Activated naive CD4-positive, alpha-beta T cell treated with Interleukin-2 at 50 U/mL for 16 hours (primary cell): ENCODE measurements at regions not wholly inside any gene's neighbourhood (a gene's known extent, or its start where the extent isn't known, plus 50 kb on each side); places are given as distances from the start of the nearest gene placed in this dataset.
"Not testable (repeated sequence)": the region's sequence is repeated elsewhere in the genome, so short reads cannot be mapped to it uniquely, and the experiment has no call there.

Experiments used
- DNase-seq: peaks from one replicate; pipeline ENCODE4 v3.0.0-alpha.2; 2020

- not testable (repeated sequence) for DNase-seq
Measured at GRCh38 chr21:18096413-18096812, 148.2 kb upstream of the CHODL start.

GRCh38 chr21:18089786-18090185 is 154.8 kb upstream of the CHODL start:
- DNase-seq: no peak

DNA sequence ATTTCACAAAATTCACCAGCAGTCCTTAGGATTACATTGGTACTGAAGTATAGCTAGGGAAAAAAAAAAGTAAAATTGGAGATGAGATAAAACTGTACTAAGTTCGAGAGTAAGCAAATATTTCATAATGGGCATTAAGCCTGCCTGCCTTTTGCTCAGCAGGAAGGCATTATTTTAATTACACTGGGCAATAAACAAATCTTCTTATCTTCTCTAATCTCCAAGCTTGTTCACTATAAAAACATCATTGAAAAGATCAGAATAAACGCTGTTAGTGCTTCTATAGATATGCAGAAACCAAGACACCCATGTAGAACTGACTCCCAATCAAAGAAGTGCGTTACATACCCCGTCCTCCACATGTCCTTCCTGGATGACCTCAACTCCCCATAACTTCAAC is 174.2 kb upstream of the CHODL start:
- no peak for DNase-seq

DNA sequence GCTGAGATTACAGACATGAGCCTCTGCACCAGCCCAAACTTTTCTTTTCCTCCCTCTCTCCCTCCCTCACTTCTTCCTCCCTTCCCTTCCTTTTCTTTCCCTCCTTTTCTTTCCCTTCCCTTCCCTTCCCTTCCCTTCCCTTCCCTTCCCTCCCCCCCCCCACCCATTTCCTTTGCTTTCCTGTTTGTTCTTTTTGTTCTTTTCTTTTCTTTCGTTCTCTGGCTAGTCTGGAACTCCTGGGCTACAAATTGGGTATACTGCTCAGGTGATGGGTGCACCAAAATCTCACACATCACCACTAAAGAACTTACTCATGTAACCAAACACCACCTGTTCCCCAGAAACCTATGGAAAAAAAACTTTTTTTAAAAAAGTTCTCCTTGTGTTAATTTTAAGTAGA is 174.8 kb upstream of the CHODL start:
- no peak for DNase-seq

DNA sequence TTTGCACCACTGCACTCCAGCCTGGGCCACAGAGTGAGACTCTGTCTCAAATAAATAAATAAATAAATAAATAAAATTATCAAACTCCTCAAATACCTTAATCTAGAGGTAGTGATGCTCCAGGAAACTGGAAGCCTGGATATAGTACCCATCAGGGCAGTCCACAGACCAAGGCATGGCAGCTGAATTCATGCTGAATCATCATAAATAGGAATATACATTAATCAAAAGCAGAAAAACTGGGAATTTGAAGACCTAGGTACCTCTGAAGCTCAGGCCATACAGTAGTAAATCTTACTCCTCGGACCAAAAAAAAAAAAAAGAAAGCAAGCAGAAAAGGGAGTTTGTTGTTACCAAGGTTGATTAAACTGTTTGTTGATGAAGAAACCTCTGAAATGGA is 184.2 kb upstream of the CHODL start:
- no peak for DNase-seq

- DNase-seq: no peak
Measured at GRCh38 chr21:18058731-18059398, 185.8 kb upstream of the CHODL start.

DNA sequence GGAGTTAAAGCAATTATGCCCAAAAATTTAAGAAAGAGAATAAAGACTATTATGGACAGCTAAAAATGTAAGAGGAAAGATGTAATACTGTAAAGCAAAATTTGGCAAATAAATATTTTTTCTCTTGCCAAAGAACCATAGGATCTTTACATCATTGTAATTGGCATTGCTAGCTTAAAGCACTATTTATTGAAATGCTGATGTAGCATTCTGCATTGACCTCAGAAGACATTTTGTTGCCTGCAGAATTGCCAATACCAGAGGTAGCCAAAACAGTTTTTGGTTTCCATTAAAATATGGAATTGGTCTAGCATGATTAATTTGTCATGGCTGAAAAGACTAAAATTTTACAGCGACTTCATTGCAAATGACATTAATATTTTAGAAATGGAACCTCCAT is 191.5 kb upstream of the CHODL start:
- no peak for DNase-seq

- DNase-seq: no peak
Measured at GRCh38 chr21:18049461-18049860, 195.2 kb upstream of the CHODL start.

- no peak for DNase-seq
Measured at GRCh38 chr21:18041012-18041411, 203.6 kb upstream of the CHODL start.

- DNase-seq: no peak
Measured at GRCh38 chr21:18030248-18030647, 211.1 kb upstream of the C21orf91 start.

GRCh38 chr21:18026359-18026758 is 207.2 kb upstream of the C21orf91 start:
- no peak for DNase-seq

GRCh38 chr21:18023711-18024110 is 204.6 kb upstream of the C21orf91 start:
- DNase-seq: no peak

DNA sequence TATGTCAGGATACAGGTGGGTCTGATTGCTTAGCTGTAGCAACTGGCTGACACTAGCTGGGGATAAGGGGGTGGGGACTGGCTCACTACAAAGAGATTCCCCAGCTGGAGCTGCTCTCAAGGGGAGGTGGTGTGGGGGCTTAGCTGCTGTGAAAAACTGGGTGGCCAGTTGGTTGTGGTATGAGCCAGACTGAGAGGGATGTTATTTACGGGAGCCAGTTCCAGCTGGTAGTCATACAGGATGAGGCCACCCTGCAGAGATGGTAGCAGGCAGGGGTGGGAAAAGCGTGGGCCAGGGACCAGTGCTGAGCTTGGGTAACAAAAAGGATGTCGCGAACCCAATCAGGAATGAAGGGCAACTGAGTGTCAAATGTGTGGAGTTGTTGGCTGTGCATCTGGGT is 204.0 kb upstream of the C21orf91 start:
- no peak for DNase-seq

DNA sequence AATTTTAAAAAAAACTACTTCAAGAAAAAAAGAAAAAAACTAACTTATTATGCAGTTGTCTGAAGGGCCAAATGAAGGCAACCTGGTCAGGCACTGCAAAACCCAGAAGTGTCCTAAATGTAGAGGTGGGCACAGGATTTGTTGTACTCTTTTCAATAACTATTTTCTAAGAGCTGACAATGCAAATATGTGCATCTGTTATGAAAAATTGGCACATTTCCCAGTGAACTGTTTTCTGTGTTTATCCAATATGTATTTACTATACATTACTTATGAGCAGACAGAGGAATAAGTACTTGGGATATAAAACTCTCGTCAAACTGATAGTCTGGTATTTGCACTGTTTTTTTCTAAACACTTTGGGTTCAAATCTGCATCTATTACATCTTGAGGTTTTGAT is 188.0 kb upstream of the C21orf91 start:
- no peak for DNase-seq

DNA sequence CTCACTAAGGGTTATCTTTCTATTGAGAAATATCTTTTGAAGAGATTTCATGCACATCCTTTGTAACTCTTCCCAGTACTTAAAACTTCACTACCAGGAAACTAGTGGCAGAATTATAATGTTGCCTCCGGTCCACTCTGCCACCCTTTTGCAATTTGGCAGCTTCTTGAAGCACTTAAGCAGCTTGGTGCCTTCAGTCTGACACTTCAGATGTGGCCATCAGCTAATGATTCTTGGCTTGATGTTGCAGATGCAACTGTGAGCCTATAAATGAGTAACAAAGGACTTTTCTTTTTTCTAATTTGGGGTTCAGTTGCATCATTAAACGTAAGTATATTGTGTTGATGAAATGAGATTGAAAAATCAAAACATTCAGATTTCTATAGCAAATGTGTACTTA is 187.5 kb upstream of the C21orf91 start:
- no peak for DNase-seq

DNA sequence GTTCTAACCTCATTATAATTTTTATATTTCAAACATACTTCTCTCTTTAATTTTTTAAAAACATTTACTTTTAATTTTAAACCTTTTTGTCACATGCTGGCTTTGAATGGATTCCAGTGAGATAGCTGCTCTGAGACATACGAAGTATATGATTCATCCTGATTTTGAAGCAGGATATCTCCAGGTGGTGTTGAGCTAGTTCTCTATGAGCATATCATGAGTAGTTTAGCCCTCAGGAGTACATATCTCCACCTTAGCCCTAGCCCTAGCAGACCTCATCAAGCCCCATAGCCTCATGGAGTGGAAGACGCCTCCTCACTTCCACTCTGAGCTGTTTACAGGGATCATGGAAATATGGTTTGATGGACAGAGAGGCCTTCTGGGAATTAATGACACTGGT is 183.2 kb upstream of the C21orf91 start:
- DNase-seq: no peak

DNA sequence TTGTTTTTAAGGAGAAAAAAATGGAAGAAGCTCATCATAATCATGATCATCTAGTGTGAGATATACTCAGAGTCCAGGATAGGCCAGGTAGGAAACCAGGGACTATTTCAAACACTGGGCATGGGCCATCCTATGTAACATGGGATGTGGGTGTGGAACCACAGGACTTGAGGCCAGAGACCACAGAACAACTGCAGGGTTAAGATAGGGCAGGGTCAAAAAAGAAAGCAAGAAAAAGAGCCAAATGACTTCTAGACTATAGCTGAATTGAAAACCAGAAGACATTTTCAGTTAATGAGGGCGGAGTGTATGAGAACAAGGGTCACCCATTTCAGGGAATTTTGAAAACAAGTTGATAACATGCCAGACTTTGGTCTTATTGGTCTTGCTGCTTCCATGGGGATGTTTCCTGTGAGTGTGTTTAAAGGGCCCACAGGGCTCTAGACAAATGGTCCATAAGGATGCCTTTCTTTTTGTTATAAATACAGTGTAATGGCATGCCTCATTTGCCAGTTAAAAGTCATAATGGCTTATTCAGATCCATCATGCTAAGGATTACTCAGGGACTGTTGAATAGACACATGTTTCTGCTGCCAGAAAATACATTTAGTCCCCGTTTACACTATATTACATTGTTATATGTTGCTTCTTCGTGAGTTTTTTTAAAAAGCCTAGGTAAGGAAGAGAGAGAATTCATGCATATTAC is 182.0 kb upstream of the C21orf91 start:
- no peak for DNase-seq

GRCh38 chr21:17998599-17998998 is 179.4 kb upstream of the C21orf91 start:
- DNase-seq: not testable (repeated sequence)

DNA sequence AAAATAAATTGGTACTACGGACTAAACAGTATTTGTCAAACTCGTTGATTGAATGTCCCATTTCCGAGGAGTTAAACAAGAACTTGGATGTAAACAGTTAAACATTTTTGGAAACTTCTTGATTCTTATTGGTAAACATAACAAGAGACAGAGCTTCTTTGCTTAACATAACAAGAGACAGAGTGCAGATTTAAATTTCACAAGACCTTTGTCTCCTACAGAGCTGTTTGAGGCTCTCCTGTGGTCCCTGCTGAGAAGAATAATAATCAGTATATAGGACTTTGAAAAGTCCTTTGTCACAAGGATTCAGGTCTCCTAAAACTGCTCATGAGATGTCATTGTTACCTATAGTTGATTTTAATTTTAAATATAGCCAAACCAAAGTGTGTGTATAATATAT is 170.6 kb upstream of the C21orf91 start:
- no peak for DNase-seq

DNA sequence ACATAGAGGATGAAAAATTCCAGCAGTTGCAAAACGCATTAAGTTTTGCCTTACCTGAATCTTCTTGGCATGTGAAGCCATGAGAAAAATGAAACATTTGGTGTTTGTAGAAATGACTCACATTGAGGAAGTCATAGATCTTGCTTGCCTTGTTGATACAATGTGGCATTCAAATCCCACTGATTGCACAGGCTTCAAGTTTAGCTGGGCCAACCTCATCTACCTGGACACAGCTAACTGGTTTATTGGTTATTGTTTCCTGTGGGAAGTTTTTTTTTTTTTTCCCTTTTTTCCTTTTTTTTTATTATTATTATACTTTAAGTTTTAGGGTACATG is 168.9 kb upstream of the C21orf91 start:
- no peak for DNase-seq

GRCh38 chr21:17987382-17988101 is 168.4 kb upstream of the C21orf91 start:
- DNase-seq: no peak

- DNase-seq: no peak
Measured at GRCh38 chr21:17981060-17981740, 162.0 kb upstream of the C21orf91 start.

GRCh38 chr21:17979763-17980162 is 160.6 kb upstream of the C21orf91 start:
- no peak for DNase-seq

DNA sequence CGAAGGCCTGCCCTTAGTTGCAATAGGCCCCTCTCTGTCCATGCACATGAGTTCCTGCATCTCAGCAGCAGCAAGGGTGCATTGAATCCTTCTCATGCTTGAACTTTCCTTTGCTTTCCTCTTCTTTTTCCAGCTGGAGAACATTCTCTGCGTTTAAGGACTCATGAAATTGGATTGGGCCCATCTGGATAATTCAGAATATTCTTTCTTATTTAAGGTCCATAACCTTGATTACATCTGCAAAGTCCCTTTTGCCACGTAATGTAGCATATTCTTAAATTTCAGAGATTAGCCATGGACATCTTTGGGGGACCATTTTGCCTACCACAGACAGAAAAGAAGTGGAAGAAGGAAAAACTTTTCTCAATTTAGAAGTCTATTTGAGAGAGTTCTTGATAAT is 159.7 kb upstream of the C21orf91 start:
- DNase-seq: no peak
